DMS153 (cell line): ENCODE measurements at regions not wholly inside any gene's neighbourhood (a gene's known extent, or its start where the extent isn't known, plus 50 kb on each side); places are given as distances from the start of the nearest gene placed in this dataset.

Experiments
- DNase-seq: peaks from one replicate; lab custom pipeline; 2025; lab: John Stamatoyannopoulos, UW

DNA sequence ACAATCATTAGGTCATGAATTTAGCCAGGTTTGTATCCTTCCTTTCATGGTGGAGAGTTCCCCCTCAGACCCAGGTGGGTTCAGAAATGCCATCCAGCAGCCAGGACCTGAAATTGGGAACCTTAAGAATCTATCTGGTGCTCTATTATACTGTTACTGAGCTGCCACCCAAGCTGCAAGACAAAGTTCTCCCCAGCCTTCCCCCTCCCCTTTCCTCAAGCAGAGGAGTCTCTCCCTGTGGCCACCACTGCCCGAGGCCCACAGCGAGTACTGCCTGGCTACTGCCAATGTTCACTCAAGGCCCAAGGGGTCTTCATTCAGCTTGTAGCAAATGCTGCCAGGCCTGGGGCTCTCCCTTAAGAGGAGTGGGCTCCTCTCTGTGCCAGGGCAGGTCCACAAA is 133.8 kb downstream of the TMEM38B start:
- DNase-seq, result no peak

DNA sequence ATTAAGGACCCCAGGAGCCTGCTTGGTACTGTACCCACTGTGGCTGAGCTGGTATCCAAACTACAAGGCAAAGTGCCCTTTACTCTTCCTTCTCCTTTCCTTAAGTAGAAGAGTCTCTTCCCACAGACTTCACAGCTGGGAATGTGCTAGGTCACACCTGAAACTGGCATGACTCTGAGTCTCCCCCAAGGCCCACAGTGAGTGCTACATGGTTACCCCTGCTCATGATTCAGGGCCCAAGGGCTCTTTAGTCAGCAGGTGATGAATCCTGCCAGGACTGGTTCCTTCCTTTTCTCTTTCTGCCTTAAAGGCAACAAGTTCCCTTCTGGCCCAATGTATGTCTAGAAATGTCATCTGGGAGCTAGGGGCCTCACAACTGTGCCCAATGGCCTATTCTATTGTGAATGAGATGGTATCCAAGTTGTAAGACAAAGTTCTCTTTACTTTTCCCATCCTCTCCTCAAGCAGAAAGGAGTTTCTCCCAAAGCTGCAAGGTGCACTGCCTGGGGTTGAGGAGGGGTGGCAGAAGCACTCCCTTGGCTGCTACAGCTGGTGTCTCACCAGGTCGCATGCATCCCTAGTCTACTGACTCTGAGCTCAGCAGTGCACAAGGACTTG is 134.4 kb downstream of the TMEM38B start:
- no peak for DNase-seq

DNA sequence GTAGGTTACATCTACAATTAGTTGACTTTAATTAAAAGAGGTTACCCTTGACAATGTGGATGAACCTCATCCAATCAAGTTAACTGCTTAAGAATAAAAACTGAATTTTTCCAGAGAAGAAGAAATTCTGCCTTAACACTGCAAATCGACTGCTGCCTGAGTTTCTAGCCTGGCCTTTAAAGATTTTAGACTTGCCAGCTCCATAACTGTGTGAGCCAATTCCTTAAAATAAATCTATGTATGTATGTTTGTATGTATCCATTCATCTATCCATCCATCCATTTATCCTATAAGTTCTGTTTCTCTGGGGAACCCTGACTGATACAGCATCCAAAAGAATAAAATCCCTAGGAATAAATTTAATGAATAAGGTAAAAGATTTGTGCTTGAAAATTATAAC is 136.1 kb downstream of the TMEM38B start:
- no peak for DNase-seq

DNA sequence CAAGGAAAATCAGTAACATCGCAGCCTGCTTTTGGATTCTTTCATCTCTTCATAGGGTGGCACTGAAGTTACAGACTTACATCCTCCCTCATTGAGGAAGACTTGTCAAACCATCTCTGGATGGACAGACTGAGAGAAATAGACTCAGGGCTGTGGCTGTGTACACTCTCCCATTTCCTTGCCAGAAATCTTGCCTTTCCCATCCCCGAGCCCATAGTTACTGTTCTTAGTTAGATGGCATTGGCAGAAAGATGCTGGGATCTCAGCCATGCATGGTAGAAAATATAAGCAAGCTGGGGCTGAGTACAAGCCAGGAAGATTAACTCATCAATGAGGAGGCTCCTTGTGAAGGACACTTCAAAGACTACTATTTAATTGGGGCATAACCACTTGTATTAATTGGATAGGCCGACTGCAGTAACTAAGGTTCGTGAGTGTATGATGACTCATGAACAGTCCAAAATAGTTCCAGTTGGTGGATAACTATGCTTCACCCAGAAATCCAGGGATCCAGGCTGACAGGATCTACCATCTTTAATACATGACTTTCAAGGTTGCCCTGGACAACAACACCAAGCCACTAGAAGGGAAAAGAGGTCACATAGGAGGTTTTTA is 137.9 kb downstream of the TMEM38B start:
- no peak for DNase-seq

DNA sequence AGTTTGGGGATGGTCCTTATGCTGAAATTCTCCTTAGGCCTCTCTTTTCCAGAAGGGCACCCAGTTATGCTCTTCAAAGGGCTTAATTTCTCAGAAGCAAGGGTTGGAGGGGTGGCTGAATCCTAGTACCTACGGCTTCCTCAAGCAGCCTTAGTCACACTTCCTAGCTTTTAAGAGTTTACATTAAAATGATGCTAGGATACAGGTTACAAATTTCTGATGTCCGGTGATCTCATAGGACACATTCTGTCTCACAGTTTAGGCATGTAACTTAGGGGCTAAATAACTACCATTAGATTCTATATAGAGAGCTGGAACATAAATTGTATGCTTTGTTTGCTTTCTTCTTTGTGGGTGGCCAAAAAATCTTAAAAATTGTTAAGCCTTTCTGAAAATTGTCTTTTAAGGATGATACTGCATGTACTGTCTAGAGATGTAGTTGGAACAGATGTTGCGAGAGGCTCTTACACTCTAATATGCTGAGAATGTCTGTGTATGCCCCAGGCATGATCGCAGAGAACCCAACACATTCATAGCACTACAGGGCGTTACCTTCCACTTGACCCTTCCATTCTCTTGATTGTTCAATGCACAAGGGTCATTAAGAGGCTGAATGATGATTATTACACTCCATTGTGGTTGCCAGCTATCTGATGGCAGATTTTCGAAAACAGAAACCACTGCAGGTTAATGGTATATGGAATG is 139.1 kb downstream of the TMEM38B start:
- DNase-seq, result no peak

DNA sequence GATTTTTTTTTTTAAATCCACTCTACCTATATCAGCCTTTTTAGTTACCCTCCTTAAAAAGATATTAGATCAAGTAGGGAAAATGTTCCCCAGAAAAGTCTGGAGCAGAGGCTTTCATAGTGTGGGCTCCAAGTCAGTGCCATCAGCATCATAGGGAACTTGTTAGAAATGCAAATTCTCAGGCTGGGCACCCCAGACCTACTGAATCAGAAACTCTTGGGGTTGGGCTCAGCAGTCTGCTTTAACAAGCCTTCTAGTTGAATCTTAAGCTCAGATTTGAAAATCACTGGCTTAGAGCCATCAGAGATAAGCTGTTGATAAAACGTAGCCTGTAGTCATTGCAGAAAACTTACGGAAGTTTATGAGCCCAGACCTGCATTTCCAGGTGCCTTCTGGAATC is 140.1 kb downstream of the TMEM38B start:
- DNase-seq, result no peak

DNA sequence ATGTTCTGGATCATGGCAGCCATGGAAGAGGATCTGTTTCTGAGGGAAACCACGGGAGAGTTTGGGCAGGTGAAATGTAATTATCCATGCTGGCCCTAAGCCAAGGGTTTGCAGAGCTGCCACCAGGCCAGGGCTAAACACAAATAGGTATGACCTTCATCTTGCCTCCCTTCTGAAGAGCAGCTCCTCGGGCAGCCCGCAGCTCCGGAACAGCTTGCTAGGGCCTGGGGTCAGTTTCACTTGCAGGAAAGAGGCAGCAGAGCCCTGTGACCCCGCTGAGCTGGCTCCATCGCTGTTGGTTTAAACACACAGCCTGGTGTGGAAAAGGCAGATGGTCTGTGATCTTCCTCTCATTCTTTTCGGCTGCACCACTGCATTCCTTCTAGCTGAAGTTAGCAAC is 141.4 kb downstream of the TMEM38B start:
- peak; percentile 24 for DNase-seq

DNA sequence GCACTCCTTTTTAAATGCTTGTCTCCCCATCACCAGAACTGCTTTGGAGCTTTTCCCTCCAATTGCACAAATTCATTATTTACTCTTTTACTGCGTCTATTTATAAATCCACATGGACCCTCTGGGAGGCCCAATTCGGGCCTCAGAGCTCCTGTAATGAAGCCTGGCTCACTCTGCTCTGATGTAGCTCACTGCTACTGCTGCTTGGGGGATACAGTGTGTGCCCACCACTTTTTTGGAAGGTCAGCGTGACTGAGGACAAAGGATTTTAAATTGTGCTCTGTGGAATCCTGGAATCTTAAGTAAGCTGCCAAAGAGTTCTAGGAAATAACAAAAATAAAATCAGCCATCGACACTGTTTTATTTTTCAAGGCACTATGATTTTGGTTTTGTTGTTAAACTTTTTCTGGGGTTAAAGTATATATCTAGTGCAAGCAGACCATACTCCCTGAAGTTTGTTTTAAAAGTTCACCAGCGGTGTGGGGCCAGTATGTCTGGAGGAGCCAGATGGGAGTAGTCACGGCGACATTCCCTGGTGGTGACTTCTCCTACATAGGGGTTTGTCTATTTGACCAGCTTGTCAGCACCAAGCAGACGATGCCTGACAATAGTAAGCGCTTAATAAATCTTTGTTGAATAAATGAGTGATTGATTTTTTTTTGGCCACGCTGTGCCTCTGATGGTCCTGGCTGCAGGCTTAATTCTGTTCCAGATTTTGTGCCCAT is 142.8 kb downstream of the TMEM38B start:
- DNase-seq, result no peak

DNA sequence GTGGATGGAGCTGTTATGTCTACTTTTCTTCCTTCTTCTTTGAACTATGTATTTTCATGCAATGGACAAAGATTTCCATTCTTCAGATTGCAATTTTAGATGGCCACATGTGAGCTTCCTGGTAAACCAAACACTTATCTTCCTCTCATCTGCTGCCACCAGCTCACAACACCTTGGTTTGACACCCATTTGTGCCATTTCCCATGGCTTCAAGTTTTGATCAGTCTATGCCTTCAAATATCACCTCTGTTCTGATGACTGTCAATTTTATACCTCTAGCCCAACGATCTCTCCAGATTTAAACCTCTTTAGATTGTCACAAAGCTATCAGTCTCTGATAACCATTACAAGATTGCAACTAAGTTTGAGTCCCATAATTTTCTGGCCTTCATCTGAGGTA is 147.2 kb downstream of the TMEM38B start:
- no peak for DNase-seq

DNA sequence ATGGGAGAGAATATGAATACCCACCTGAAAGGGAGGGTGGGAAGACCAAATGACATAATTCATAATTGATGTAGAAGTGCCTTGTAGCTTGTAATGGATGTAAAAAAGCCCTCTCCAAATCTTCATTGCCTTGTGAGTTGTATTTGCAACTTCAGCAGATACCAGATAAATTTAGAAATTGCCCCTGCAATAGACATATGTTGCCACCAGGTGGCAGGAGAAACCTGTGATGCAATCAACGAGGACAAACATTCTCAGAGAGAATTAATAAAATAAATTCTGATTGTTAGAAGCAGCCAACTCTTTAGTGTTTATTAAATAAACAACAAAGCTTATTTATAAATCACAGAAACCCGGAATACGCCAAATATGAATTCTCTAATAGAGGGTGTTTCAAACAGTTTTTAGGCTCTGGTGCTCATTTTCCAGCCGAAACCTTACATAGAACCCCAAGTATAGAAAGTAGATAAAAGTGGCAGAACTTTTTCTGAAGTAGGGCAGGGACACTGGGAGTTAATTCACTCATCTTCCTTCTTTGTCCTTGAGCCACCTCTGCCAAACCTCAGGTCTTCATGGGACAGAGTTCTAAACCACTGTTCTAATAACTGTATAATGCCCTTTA is 147.8 kb downstream of the TMEM38B start:
- peak; percentile 23 for DNase-seq

DNA sequence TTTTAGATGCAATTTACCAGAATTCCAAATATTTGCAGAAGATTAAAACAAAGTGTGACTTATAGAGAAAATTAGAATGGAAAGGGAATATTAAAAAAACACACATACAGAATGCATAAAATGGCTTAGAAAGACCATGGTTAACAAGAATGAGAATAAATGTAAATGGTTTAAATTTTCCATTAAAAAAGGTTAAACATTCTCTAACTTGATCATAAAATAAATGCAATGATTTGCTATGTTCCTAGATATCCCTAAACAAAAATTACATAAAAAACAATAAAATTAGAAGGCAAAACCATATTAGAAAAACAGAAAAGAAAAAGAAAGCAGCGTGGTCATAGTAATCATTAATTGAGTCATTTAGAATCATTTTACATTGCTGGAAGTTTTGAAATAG is 152.5 kb downstream of the TMEM38B start:
- no peak for DNase-seq

DNA sequence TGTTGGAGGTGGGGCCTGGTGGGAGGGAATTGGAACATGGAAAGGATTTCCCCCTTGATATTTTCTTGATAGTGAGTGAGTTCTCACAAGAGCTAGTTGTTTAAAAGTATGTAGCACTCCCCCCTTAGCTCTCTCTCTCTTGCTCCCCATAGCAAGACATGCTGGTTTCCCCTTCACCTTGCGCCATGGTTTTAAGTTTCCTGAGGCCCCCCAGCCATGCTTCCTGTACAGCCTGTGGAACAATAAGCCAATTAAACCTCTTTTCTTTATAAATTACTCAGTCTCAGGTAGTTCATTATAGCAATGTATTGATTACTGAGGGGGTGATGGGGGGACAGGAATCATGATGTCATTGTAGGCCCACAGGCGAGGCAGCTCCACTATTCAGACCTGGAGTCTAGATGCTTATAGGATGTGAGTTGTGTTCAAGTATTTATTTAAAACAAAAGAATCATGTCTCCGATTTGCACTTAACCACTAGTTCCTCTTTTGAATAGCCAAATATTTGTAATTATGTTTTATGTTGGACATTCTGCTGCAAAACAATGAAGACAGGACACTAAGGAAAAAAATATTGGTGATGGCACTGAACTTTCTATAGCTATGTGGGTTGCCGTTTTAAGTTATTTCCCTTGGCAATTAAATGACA is 156.6 kb downstream of the TMEM38B start:
- DNase-seq, result no peak

DNA sequence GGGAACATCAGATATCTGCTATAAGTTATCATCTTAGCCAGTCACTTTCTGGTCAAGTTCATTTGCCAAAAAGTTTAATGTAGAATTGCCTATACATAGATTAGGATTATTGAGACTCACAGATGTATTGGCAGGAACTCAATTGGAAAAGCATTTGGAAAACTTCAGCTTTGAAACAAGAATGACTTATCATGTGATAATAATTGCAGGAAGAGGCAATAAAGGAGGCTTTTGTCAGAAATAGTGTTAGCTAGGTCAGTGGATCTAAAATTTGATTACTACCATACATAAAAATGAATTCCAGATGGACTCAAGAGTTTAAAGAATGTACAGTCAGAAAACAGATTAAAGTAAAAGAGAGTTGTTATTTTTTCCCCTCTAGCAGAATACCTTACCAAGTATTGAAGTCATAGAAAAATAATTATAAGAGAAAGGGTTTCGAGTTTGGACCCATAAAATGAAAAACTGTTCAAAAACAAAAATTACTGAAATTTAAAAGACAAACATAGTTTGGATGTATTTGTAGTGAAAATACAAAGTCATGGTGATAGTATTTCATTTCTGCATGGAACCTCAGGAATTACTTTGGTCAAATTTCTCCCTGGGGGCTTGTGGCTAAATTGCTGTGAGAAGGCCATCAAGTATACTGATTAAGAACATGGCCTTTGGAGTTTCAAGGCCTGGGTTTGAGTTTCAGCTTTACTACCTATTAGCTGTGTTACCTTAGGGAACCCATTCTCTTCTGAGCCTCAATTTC is 159.9 kb downstream of the TMEM38B start:
- no peak for DNase-seq

DNA sequence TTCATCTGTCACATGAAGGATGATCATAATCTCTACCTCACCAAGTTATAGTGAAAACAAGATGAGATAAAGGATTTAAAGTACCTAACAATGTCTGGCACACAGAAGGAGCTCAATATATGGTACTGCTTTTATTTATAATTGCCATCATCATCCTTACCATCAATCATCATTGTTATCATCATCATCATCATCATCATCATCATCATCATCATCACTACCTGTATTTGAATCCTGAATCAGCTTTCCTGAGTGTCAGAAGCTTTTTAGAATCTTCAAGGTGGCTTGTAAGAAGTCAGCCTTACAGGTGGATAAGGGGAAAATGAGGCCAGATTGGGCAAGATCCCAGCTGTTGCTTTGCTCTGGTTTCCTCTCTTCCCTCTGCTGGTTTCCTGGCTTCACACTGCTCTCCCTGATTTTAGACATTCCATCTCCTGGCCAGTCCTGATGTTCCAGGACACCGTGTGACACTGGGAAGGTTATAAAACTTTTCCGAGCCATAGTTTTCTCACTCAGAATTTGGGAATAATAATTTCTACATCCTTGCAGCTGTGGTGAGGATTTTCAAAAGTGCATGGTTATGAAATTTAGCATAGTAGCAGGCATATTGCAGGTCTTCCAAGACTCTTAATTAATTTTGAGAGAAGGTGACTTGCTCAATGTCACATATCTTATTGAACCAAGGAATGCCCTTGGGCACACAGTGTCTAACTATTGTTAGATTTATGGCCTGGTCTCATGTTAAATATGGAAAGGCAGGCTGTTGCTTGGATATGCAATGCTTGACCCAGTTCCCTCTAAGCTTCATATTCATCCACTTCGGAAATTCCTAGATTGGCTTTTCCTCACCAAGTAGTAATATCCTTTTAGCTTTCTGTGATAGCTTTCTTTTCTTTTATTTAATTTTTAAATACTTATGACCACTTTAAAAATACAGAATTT is 160.7 kb downstream of the TMEM38B start:
- no peak for DNase-seq

DNA sequence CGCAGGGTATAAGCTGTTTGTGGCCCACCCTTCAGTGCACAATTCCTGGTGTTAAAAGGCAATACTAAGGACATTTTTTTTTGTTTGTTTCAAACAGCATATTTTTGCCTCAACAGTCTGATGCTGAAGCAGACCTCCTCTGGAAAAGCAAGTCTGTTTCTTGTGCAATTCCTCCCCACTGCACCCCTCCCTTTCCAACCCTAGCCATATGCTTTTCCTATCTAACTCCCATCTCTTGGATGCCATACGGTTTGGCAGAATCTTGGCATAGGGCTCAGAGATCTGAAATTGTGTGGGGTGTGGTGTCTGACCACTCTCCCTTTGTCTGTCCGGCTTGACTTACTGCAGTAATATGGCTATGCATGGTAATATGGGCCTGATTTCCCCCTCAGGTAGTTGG is 161.6 kb downstream of the TMEM38B start:
- no peak for DNase-seq

DNA sequence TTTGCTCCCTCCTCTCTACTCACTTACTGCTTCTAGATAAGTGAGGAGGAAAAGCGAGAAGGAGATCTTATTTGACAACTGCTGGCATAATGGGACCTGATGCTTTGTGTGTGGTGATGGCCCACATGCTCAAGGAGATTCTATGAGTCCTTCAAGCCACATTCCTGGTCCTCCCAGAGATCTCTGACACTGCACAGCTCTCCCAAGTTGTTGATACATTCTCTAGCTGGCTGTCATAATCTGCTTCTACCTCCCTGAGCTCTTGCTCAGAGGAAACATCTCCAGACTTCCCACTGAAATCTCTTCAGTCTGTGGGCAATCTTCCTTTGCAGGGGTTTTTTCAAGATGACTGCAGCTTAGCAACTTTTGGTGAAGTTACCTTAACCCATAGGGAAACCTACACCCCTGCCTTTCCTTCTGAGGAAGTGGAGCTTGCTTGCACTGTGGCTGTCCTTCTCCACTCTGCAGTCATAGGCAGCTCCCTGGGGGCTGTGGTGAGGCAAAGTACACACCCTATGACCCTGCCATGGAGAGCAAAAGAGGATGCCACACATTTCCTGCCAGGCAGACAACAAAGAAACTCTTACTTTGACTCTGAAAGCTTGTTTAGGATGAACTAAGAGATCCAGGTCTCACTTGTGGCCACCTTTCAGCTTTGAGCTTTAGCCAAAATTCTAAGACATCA is 163.8 kb downstream of the TMEM38B start:
- no peak for DNase-seq

DNA sequence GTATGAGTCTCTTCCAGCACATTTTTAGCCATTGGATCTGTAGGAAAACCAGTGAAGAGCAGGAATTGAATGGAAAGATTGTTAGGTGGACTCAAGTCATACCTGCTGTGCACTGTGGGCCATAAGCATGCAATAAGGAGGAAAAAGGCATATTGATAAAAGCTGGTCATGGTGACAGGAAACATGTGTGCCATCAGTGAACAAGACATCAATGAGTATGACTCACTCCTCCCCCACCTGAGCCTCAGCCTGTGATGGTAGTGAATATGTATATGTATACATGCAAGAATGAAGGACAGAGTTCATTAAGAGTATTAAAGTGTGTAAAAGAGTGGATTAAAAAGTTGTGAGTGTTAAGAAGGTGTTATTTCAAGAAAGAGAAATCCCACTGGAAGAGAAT is 164.5 kb downstream of the TMEM38B start:
- DNase-seq, result no peak

DNA sequence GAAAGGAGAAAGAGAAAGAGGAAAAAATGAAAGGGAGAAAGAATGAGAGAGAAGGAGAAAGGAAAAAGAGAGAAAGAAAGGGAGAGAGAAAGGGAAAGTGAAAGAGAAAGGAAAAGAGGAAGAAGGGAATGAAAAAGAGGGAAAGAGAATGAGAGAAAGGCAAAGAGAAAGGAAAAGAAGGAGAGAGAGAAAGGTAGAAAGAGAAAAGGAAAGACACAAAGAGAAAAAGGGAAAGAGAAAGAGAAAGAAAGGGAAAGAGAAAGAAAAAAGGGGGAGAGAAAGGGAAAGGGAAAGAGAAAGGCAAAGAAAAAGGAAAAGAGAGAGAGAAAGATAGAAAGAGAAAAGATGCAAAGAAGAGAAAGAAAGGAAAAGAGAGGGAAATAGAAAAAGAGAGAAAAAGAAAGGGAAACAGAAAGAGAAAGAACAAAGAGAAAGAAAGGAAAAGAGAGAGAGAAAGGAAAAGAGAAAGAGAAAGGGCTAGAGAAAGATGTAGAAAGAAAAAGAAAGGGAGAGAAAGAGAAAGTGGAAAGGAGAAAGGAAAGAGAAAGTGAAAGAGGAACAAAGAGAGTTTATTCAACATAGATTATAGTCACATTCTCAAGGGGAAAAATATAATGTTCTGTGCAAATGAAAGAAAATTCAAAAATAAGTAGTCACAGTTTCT is 165.2 kb downstream of the TMEM38B start:
- DNase-seq, result no peak

DNA sequence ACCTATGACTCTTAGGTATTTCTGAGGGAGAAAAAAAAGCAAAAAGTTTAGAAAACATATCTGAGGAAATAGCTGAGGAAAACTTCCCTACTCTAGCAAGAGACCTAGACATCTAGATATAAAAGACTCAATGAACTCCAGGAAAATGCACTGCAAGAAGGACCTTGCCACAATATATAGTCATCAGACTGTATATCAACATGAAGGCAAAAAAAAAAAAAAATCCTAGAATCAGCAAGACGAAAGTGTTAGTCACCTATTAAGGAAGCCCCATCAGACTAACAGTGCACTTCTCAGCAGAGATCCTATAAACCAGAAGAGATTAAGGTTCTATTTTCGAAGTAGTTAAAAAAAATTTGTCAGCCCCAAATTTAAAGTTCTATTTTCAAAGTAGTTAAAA is 166.2 kb downstream of the TMEM38B start:
- no peak for DNase-seq
